Type B pancreatic cell (in vitro differentiated cells): ENCODE measurements at regions not wholly inside any gene's neighbourhood (a gene's known extent, or its start where the extent isn't known, plus 50 kb on each side); places are given as distances from the start of the nearest gene placed in this dataset.
"Not testable (repeated sequence)": the region's sequence is repeated elsewhere in the genome, so short reads cannot be mapped to it uniquely, and the experiment has no call there.

Experiments
- DNase-seq: peaks from one replicate; pipeline ENCODE4 v3.0.0; 2021; ENCODE audit warnings: mixed read lengths; ENCODE audit not compliant: unreplicated experiment; ENCODE audit errors: extremely low spot score
- H3K27ac Mint-ChIP-seq: 2 replicates; pipeline ENCODE4 v1.8.0; 2021; ENCODE audit warnings: mild to moderate bottlenecking, mixed read lengths
- H3K27me3 Mint-ChIP-seq: 2 replicates; pipeline ENCODE4 v1.8.0; 2021; ENCODE audit warnings: mixed read lengths
- H3K36me3 Mint-ChIP-seq: 2 replicates; pipeline ENCODE4 v1.8.0; 2021; ENCODE audit warnings: mixed read lengths
- H3K4me1 Mint-ChIP-seq: one replicate; pipeline ENCODE4 v1.8.0; 2021; ENCODE audit warnings: mixed read lengths; ENCODE audit not compliant: unreplicated experiment
- H3K4me3 Mint-ChIP-seq: 2 replicates; pipeline ENCODE4 v1.8.0; 2021; ENCODE audit warnings: mild to moderate bottlenecking, mixed read lengths
- H3K9me3 Mint-ChIP-seq: 2 replicates; pipeline ENCODE4 v1.8.0; 2021; ENCODE audit warnings: mixed read lengths
- TF ChIP-seq, protein P1 (sequence below): fragments of 200-600 bp; sonication (generic); conservative IDR thresholded peaks from 2 replicates; pipeline ENCODE4 v1.5.0; 2021; ENCODE audit warnings: antibody characterized with exemption, mild to moderate bottlenecking

DNA sequence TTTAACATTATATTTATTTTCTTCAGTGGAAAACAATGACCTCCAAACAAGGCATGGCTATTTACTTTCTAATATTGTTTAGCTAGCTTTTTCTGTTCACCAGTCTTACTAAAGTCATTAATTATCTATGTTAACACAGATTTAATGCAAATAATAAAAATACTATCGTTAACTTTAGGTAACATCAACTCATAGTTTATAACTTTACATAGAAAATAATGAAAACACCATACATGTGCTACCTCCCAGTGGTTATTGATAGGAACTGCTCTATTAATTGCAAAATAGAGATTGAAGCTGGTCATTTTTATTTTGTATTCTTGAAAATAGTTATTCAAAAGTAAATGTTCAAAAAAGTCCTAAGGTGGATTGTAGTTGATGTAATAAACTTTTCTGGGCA is 78.3 kb upstream of the HCN1 start:
- H3K9me3 Mint-ChIP-seq: no peaks in the 10 kb centered on the region
- H3K4me3 Mint-ChIP-seq: no peak overlapping the region
- H3K4me1 Mint-ChIP-seq: no peaks in the 10 kb centered on the region
- DNase-seq: no peak
- no peak overlapping the region for H3K27ac Mint-ChIP-seq
- H3K27me3 Mint-ChIP-seq: no peaks in the 10 kb centered on the region
- TF ChIP-seq, protein P1, sequence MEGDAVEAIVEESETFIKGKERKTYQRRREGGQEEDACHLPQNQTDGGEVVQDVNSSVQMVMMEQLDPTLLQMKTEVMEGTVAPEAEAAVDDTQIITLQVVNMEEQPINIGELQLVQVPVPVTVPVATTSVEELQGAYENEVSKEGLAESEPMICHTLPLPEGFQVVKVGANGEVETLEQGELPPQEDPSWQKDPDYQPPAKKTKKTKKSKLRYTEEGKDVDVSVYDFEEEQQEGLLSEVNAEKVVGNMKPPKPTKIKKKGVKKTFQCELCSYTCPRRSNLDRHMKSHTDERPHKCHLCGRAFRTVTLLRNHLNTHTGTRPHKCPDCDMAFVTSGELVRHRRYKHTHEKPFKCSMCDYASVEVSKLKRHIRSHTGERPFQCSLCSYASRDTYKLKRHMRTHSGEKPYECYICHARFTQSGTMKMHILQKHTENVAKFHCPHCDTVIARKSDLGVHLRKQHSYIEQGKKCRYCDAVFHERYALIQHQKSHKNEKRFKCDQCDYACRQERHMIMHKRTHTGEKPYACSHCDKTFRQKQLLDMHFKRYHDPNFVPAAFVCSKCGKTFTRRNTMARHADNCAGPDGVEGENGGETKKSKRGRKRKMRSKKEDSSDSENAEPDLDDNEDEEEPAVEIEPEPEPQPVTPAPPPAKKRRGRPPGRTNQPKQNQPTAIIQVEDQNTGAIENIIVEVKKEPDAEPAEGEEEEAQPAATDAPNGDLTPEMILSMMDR: peak; percentile 76
- H3K36me3 Mint-ChIP-seq: no peaks in the 10 kb centered on the region

DNA sequence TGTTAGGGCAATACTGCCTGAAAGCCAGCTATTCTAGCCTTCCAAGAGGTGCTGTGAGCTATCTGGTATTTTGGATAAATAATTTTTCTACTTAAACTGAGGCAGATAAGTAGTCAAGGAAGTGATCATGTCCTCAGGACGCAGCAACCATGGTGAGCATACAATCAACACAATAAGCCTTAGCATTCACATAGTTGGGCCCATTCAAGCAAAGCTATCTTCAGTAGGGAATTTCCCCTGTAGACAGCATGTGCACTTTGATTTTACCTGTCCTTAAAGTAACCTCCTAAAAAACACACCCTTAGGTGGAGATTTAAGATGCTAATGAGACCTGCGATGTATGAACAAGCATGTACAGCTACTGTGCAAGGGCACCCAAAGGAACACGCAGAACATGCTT is 76.2 kb upstream of the HCN1 start:
- H3K27ac Mint-ChIP-seq: no peak overlapping the region
- no peak for DNase-seq
- H3K36me3 Mint-ChIP-seq: no peaks in the 10 kb centered on the region
- H3K4me1 Mint-ChIP-seq: no peaks in the 10 kb centered on the region
- H3K4me3 Mint-ChIP-seq: no peak overlapping the region
- H3K27me3 Mint-ChIP-seq: no peaks in the 10 kb centered on the region
- no peaks in the 10 kb centered on the region for H3K9me3 Mint-ChIP-seq
- TF ChIP-seq, protein P1: no peak

DNA sequence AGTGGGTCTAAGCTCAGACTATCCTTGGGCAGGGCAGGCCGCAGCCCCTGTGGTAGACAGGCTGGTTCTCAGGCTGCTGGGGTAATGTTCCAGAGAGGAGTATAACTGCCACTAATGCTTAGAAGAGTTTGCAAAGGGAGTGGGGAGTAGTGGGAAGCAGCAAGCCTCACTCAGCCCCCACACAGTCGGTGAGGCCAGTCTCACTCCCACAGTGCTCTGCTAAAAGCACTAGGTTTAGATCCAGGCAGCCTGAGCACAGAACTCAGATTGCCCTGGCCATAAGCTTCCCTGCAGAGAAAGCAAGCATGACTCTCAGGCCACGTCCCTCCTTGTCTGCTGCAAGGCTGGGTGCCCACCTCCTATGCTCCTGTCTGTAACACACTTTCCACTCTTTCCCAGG is 69.4 kb upstream of the HCN1 start:
- Mint-ChIP-seq H3K4me1 (no peaks in the 10 kb centered on the region), H3K36me3 (no peaks in the 10 kb centered on the region), H3K27ac (no peak overlapping the region), H3K4me3 (no peak overlapping the region), H3K9me3 (no peaks in the 10 kb centered on the region), H3K27me3 (no peaks in the 10 kb centered on the region)
- DNase-seq: no peak
- TF ChIP-seq, protein P1: no peak

DNA sequence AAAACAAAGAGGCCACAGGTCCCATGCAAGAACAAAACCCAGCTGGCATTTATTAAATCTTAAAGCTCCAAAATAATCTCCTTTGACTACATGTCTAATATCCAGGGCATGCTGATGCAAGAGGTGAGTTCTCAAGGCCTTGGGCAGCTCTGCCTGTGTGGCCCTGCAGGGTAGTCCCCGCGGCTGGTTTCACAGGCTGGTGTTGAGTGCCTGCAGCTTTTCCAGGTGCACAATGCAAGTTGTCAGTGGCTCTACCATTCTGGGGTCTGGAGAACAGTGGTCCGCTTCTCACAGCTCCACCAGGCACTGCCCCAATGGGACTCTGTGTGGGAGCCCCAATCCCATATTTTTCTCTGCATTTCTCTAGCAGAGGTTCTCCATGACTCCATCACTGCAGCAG is 54.4 kb upstream of the HCN1 start:
- Mint-ChIP-seq H3K36me3 (no peaks in the 10 kb centered on the region), H3K27ac (no peak overlapping the region), H3K4me1 (no peaks in the 10 kb centered on the region), H3K27me3 (no peaks in the 10 kb centered on the region), H3K9me3 (peaks cover 5% of the 10 kb centered on the region), H3K4me3 (no peak overlapping the region)
- TF ChIP-seq, protein P1: no peak
- DNase-seq: no peak

DNA sequence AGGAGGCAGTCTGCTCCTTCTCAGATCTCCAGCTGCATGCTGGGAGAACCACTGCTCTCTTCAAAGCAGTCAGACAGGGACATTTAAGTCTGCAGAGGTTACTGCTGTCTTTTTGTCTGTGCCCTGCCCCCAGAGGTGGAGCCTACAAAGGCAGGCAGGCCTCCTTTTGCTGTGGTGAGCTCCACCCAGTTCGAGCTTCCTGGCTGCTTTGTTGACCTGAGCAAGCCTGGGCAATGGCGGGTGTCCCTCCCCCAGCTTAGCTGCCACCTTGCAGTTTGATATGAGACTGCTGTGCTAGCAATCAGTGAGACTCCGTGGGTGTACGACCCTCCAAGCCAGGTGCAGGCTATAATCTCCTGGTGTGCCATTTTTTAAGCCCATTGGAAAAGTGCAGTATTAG is 52.3 kb upstream of the HCN1 start:
- H3K4me1 Mint-ChIP-seq, H3K36me3 Mint-ChIP-seq, DNase-seq, H3K4me3 Mint-ChIP-seq, H3K27ac Mint-ChIP-seq, H3K9me3 Mint-ChIP-seq, H3K27me3 Mint-ChIP-seq: not testable (repeated sequence)
